ENCODE measurements at regions not wholly inside any gene's neighbourhood (a gene's known extent, or its start where the extent isn't known, plus 50 kb on each side); places are given as distances from the start of the nearest gene placed in this dataset.

DNA sequence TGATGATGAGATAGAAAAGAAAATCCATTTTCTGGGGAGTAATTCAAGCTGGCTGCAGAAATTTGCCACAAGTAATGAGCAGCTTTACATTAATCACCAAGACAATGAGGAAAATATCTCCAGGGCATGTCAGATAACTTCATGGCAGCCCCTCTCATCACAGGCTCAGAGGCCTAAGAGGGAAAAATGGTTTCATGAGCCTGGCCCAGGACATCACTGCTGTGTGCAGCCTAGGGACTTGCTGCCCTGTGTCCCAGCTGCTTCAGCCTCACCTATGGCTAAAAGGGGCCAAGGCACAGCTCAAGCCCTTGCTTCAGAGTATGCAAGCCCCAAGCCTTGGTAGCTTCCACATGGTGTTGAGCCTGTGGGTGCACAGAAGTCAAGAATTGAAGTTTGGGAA lies 161.7 kb downstream of the OPA1 start:
- no peak for DNase-seq

DNA sequence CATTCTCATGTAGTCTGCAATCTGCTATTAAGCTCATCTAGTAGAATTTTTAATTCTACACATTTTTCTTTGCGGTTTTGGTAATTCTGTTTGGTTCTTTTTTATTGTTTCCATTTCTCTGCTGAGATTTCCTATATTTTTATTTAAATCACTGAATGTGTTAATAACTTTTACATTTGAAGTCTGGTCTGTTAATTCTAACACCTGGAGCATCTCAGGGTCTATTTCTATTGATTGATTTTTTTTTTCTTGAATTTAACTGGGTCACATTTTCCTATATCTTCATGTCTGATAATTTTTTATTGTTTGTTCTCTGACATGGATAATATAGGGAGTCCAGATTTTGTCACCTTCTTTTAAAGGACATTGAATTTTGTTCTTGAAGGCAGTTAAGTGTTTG lies 163.5 kb downstream of the OPA1 start:
- DNase-seq: no peak

DNA sequence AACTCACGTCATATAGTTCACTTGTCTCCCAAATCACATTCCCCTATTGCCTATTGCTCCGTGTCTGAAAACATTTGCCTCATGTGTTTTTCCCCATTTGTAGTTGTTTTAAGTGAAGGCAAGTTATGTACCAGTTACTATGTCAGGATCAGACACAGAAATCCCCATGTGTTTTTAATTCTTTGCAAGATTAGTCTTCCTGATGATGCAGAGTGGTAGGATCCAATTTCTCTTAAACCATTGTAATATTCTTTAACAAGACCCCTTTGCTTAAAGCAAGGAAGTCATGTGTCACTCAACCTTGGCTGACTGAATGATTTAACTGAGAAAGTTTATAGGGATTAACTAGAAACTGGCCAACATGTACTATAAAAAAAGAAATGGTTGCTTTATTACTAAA lies 164.4 kb downstream of the OPA1 start:
- no peak for DNase-seq

DNA sequence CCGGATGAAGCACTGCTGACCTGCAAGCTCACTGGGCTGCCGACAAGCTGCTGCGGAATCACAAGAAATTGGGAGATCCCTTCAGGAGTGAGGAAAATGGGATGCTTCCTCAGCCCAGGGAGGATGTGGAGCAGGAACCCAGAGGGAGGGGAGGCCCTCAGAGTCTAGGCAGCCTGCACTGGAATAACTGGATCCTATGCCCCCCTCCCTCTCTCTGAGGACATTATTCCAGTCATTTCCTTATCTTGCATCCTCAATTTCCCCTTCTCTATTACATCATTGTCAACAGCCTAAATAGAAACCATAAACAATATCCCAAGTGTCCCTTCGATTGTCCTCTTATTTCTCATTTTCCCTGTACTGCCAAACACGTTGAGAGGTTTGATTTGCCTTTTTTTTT lies 169.0 kb downstream of the OPA1 start:
- DNase-seq: no peak

DNA sequence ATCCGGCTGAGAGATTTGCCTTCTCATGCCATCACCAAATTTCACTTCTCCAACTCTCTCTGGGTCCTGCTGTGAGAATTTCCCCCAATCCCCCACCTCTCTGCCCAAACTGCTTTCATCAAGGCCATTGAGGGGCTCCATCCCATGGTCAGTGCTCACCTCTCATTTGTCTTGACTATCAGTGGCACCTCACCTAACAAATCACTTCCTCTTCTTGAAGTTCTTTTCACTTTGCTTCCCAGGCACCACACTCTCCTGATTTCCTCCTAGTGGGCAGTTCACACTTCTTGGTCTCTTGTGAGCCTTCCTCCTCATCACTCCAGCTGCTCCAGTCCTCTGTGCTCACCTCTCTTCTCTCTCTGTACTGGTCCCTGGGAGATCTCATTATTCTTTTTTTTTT lies 169.6 kb downstream of the OPA1 start:
- no peak for DNase-seq

DNA sequence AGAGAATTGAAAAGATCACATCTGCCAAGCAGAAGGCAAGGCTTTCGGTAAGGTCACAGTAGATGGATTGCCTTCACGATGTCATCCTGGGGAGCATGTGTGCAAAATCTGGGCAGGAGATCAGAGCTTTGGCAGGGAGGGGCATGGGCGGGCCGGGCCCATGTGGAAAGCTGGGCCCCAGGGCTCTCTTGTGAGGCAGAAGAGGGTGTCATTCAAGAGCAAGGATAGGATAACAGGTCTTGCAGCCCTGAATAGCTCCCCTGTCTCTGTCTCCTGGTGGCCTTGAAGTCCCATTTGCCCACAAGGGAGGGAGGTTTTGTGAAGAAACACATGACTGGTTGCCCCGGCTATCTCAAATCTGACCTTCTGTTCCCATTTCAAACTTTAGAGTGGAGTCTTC lies 172.0 kb downstream of the OPA1 start:
- no peak for DNase-seq

DNA sequence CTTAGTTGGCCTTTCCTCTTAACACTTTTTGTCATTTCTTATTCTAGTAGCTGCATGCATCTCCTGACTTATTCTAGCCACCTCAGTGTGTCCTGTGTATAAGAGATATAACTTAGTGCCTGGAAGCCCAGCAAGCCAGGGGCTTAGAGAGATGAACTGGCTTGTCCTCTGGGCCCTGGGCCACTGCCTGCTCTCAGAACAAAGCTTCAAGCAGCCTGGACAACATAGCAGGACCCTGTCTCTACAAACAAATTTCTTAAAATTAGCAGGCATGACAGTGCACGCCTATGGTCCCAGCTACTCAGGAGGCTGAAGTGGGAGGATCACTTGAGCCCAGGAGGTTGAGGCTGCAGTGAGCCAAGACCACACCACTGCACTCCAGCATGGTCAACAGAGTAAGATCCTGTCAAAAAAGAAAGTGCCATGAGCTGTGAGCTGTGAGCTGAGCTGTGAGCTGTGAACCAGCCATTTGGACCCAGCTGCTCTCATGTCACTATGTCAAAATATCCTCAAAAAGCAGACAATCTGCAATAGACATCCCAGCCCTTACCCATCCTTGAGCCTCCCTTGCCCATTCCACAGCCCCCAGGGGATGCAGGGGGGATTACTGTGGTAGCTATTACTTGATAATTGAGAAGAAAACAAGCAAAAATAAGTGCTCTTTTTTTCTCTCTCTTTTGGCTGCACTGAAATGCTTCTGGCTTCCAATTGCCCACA lies 174.5 kb downstream of the OPA1 start:
- DNase-seq: no peak

DNA sequence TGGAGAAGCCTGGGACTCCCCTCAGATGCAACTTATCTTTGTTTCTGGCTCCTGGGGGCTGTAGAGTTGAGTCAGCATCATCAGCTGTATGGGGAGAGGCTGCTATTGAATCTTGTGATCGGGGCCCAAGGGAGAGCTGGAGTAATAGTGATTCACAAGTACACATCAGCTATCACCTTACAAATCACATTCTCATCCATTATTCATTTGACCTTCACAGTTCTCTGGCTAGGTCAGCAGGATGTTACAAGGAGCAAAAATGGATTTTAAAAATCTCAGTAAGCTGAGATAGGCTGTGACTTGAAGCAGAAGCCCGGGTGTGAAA lies 175.0 kb downstream of the OPA1 start:
- DNase-seq: no peak

DNA sequence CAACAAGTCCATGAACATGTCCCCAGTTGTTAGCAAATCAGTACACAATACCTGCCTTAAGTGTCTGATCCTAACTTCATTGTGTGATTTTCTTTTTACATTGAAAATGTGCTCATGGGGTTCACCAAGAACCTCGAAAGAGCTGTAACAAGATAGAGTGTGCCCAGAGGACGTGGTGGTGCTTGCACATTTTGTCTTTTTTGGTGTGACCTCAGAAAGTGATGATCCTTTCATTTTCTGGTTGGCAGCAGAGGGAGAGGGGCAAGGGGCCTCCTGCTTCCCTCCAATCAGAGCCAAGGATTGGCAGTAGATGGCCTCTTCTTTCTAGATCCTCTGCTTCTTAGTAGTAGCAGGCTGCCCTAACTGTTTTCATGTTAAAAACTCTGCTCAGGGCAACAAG lies 176.4 kb downstream of the OPA1 start:
- DNase-seq: no peak

DNA sequence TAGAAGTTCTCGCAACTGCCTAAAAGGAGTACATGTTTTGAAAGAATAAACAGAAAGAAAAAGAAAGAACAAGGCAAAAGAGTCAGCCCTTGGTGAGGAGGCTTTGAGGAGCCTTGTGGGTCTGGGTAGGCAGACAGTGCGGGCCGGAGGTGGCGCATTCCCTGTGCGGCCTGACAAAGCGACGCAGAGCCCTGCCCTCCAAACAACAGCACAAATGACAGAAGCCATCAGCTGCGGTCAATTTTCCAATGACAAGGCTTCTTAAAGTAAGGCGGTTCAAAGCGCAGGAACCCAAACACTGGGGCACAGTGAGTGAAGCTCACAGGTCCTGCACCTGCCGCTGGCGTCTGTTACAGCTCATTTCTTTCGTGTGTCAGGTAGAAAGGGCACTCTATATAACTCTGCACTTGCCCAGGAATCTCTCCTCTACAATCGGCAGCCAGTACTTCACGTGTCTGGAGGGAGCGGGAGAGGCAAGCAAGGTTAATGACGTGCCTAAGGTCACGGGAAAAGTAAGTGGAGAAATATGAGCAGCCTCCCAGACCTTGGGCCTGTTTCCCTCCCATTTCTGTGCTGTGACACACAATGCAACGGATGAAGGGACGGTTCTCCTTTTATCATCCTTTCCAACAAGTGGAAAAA lies 178.1 kb downstream of the OPA1 start:
- peak; percentile 85 for DNase-seq

DNA sequence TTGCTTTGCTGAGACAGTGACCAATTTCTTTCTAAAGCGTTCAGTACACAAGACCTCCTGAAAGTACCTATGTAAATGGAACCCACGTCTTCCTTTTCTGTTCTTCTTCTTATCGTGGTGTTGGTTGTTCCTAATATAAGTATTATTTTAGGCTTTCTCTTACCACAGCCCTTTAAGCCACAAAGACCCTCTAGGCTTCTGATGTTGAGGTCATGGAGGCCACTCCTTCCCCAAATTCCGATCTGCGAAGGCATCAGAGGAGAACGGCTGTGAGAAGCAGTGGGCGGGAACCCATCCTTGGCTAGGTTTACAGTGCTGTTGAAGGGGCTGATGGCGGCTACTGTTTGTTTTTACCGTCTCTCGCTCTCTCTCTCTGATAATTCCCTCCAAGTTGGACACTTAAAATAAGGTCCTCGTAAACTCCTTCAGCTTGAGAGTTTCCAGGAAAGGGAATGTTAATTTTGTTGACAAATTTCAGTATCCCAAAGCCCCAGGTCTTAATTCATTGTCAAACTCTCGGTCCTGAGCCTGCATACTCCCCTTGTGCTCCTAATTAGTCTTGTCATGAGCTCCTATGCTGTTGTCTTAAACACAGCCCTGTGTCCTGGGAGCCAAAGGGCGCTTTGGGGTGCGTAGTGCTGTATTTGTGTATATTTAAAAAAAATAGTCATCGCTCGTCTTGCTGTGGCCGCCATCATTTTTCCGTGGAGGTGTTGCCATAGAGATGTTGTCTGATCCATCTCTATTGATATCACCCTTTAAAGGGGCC lies 178.8 kb downstream of the OPA1 start:
- DNase-seq: no peak

DNA sequence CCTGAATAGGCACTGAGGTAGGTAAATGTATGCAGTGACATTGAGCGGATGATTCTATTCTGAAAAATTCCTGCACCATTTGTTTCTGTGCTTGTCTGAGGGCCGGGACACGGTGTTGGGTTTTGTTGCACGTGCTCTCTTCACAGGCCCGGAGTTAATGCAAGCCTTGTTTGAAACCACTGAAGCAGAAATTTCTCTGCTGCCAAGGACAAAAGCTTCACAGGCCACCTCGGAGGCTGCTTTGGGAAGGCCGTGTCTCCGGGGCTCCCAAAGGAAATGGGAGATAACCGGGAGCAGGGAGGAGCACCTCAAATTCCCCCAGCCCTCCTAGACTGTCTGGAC lies 179.4 kb downstream of the OPA1 start:
- DNase-seq: no peak

DNA sequence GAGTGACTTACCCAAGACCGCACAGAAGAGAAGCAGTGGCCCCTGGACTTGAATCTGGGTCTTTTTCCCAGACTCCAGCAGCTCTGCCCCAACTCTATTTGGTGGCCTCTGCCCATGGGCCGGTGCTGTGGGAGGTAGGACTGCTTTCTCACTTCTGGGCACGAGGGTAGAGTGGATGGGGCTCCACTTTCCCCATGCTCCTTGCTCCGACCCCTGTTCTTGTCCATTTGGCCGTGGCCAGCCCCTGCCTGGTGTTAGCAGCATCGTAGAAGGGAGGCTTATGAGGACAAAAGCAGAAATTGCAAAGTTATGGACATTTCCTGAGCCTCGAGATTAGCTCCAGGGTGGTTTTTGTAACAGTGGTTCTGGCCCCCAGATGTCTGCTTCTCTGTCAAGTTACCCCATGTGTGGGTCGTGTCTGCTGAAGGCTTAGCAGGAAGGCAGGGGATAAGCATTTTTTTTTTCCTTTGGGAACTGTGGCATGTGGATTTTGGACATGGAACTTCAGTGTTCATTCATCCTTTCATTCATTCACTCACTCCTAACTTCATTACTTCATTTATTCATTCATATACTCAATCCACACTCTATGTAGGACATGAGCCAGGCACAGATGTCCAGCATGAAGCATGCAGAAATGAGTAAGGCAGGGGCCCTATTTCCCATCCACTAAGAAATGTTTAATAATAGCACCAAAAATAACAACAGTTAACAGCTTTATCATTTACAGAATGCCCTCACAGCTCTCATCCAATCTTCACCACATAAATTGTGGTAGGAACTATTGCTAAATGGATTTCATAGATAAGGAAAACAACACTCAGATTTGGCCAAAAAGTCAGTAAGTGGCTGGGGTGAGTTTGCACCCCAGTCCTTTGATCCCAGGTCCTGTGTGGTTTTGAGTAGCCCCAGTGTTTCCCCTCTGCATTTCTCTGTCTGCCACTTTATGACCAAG lies 180.5 kb downstream of the OPA1 start:
- DNase-seq: no peak

DNA sequence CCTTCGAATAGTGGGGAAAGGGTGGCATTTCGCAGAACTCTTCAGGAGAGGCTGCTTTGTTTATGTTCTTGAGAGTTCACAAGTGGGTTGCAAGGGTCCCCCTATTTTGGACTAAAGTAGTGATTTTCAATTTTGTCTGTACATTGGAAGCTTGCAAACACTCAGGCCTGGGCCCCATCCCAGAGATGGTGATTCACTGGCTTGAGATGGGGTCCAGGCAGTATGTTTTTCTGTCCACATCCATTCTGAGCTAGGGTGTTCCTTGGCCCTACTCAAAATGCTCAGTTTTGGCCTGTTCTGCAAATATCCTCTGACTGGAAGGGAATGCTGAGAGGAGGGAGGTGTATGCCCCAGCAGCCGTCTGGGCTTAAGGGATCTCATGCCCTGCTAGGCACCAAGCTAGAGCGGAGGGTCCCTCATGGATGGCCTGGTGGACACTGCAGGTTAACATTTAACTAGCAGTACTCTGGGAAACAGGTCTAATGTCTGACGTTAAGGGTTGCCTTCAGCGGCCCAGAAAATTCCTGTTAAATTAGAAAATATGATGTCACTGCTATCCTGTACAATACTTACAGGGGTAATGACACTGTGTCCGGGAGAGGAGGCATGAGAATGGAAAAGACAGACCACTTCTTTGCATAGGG lies 181.4 kb downstream of the OPA1 start:
- no peak for DNase-seq

DNA sequence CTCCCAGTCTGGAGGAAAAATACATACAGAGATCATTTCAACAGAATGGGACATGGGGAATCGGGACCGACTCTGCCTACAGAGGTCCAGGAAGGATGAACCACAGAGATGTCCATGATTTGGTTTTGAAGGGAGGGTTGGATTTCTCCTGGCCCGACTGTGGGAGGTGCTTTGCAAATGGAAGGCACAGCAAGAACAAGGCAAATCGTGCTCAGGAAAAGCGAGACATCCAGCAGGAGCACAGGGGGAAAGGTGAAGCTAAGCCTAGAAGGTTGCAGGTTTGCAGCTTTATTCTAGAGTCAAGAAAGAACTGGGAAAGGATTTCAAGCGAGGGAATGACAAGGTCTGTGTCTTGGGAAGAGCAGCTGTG lies 181.9 kb downstream of the OPA1 start:
- no peak for DNase-seq

DNA sequence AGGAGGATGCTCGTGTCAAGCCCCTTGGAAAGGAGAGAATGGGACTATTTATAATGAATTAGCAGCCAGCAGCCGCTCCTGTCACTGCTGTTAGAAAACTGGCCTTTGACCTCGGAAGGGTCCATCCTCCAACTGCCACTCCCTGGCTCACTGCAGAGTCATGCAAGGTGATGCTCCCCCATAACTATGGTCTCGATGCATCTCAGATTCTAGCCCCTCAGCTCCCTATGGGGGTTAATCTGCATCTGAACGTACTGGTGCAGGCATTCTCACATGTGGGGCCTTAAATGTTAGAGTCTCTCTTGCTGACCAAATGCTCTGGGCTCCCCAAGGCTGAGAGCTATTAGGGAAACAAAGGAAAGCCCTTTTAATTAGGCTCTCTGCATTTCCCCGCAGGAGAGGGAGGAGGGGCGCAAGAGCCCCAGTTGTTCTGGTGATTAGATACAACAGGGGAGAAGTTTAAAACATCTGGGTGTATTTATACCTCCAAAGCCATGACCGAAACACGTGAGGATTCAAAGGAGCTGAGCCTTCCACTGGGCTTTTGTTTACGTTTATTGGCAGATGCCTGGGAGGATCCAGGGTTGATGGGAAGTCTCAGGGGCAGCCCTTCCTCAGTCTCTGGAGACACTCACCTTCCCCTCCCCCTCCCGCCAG lies 182.5 kb downstream of the OPA1 start:
- DNase-seq: no peak

DNA sequence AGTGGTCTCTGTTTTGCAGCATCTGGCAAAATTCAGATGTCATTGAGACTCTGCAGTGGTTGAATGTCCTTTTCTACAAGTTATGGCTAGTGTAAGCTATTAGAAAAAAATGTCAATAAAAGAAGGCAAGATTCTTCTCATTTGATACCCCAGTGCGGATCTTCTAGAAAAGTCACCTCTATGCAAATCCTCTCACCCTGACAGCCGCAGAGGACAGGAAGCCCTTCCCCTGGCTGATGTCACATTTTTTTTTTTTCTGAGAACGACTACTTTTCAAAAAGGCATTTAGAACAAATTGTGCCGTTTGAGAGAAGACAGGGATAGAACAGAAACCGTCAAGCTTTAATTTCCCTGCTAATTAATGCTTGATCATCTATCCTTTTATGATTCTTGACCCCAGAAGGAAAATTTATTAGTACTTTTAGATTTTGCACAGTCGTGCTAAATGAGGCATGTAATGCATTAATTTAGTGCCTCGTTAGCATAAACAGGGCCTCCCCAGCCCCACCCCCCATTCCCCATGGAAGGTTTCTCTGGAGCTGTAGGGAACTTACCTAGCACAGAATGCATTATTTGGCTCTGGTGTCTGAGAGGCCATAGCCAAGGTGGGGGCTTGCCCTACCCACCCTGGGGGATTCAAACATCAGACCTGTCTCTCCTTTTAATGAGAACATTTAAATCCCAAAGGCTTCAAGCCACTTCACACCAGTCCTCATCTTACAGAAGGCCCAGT lies 183.8 kb downstream of the OPA1 start:
- DNase-seq: no peak

DNA sequence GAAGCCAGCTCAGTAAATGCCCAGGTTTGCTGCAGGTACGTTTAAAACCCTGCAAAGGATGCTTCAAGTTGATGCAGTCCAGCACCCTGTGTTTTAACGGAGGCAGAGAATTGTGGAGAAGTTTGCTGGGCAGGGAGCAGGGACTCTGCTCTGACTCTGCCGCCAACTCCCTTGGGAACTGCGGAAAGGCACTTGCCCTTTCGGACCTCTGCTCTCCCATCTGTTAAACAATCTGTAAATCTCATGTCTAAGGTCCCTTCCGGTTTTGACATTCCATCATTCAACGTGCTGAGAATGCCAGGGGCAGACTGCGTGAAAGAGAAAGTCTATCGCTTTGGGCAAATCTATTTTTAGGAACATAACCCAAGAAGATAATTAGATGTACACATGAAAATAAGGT lies 184.5 kb downstream of the OPA1 start:
- no peak for DNase-seq

DNA sequence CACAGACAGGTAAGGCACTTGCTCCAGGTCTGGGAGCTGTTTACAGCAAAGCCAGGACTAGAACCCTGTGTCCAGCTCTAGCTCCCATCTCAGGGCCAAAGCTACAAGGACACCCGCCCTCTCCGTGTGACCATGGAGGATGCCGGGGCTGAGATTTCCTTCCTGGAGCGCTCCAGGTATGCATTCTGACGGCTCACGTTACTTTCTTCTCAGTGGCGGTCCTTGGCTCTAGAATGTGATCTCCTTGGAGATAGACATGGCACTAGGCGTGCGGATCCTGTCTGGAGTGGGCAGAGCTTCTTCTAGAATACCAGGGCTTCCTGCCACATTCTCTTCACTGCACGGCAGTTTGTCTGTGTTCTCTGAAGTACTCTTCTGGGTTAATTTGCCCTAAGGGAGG lies 185.7 kb downstream of the OPA1 start:
- no peak for DNase-seq

DNA sequence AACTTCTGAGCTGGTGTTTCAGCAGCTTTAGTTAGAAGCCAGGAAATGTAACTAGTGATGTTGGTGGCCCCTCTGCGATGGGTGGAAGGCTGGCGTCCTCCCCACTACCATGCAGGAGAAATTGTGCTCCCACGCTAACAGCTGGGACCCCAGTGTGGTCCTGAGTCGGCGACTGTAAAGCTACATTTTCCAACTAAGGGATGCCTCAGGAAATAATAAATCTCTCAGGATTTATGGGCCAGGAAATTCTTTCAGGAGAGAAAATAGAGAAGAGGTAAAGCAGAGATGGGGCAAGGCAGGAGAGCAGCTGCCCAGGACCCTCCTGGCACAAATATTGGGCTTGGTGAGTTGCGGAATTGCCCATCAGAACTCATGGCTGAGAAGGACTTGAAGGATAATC lies 186.9 kb downstream of the OPA1 start:
- DNase-seq: no peak

DNA sequence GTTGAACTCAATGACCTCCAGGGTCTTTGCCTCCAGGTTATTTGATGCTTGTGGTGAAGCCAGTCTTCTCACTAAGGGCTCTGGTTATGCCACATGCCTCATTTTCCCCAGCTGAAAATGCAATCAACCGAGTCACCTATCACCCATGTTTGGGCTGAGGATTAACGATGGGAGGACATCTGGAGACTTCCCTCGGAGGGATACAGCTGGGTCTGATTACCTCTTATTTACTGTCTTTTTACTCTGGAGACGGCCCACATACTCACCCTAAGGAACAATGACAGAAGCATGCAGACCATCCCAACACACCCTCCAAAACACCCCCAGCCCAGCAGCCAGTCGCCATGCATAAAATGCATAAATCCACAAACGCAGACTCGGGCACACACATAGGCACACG lies 187.4 kb downstream of the OPA1 start:
- no peak for DNase-seq

Measured in NCI-H187 treated with DMSO at 0.1 percent for 48 hours (cell line).